GM23338 (cell line): ENCODE measurements at regions not wholly inside any gene's neighbourhood (a gene's known extent, or its start where the extent isn't known, plus 50 kb on each side); places are given as distances from the start of the nearest gene placed in this dataset.

Source experiments
- ATAC-seq: fragments of 200-7000 bp; cut with Tn5 transposase; 3 replicates; pipeline ENCODE4 v1.9.1; 2020
- DNase-seq: peaks from one replicate; pipeline ENCODE4 v3.0.0-alpha.2; 2015; ENCODE audit warnings: low spot score
- H2AFZ ChIP-seq: fragments of 200-600 bp; sonication (generic); 2 replicates; pipeline ENCODE4 v1.8.0; 2016; ENCODE audit warnings: antibody characterized with exemption, mild to moderate bottlenecking, moderate library complexity
- H3F3A ChIP-seq: fragments of 200-600 bp; sonication (generic); replicated peaks from 2 replicates; pipeline ENCODE4 v1.8.0; 2017; ENCODE audit warnings: antibody characterized with exemption, mixed run types, low read depth
- H3K27ac ChIP-seq: fragments of 200-600 bp; sonication (generic); 2 replicates; pipeline ENCODE4 v1.6.1; 2016; ENCODE audit warnings: low read depth
- H3K27me3 ChIP-seq: fragments of 200-600 bp; sonication (generic); 2 replicates; pipeline ENCODE4 v1.8.0; 2016; ENCODE audit warnings: mild to moderate bottlenecking, mixed run types, moderate library complexity; ENCODE audit not compliant: insufficient read depth
- H3K36me3 ChIP-seq: fragments of 200-600 bp; sonication (generic); 2 replicates; pipeline ENCODE4 v1.8.0; 2016; ENCODE audit warnings: mild to moderate bottlenecking; ENCODE audit not compliant: insufficient read depth
- H3K4me1 ChIP-seq: fragments of 200-600 bp; sonication (generic); 2 replicates; pipeline ENCODE4 v1.8.0; 2016; ENCODE audit warnings: mild to moderate bottlenecking, moderate library complexity; ENCODE audit not compliant: insufficient read depth
- H3K4me2 ChIP-seq: fragments of 200-600 bp; sonication (generic); 2 replicates; pipeline ENCODE4 v1.7.1; 2017; ENCODE audit warnings: mixed run types
- H3K4me3 ChIP-seq: fragments of 200-600 bp; sonication (generic); 2 replicates; pipeline ENCODE4 v1.6.1; 2016; ENCODE audit warnings: mixed run types
- H3K79me2 ChIP-seq: fragments of 200-600 bp; sonication (generic); replicated peaks from 2 replicates; pipeline ENCODE4 v1.8.0; 2017; ENCODE audit warnings: mild to moderate bottlenecking; ENCODE audit not compliant: insufficient read depth
- H3K9me2 ChIP-seq: fragments of 200-600 bp; sonication (generic); 2 replicates; pipeline ENCODE4 v1.8.0; 2017; ENCODE audit not compliant: insufficient read depth
- H4K20me1 ChIP-seq: fragments of 200-600 bp; sonication (generic); replicated peaks from 2 replicates; pipeline ENCODE4 v1.8.0; 2017; ENCODE audit warnings: mild to moderate bottlenecking; ENCODE audit not compliant: insufficient read depth
- H3K27ac Mint-ChIP-seq: 2 replicates; pipeline ENCODE4 v1.8.0; 2020; ENCODE audit warnings: inconsistent platforms, mild to moderate bottlenecking, moderate library complexity, mixed read lengths
- H3K27me3 Mint-ChIP-seq: 3 replicates; pipeline ENCODE4 v1.8.0; 2022; ENCODE audit warnings: low read depth, mild to moderate bottlenecking, moderate library complexity, mixed read lengths, inconsistent platforms; ENCODE audit not compliant: insufficient read depth, poor library complexity
- H3K36me3 Mint-ChIP-seq: 3 replicates; pipeline ENCODE4 v1.8.0; 2021; ENCODE audit warnings: low read depth, mild to moderate bottlenecking, inconsistent platforms, moderate library complexity, mixed read lengths
- H3K4me1 Mint-ChIP-seq: 3 replicates; pipeline ENCODE4 v1.8.0; 2020; ENCODE audit warnings: mild to moderate bottlenecking, inconsistent platforms, mixed read lengths
- H3K4me3 Mint-ChIP-seq: 3 replicates; pipeline ENCODE4 v1.8.0; 2021; ENCODE audit warnings: moderate library complexity, mild to moderate bottlenecking, inconsistent platforms, mixed read lengths
- H3K9me3 Mint-ChIP-seq: 3 replicates; pipeline ENCODE4 v1.8.0; 2020; ENCODE audit warnings: moderate library complexity, mild to moderate bottlenecking, inconsistent platforms, mixed read lengths
- CREB1 ChIP-seq: fragments of 250-450 bp; sonication (Bioruptor Pico); IDR thresholded peaks from 2 replicates; pipeline ENCODE4 v1.5.0; 2020; ENCODE audit warnings: low read depth, mild to moderate bottlenecking, moderate library complexity
- CTCF ChIP-seq, 2 experiments: fragments of 200-600 bp in 1 of 2; sonication (generic) in 1 of 2; conservative IDR thresholded peaks; 2 replicates each; pipeline versions ENCODE4 v1.5.1 to v1.6.1; 2016 to 2017; ENCODE audit warnings: antibody characterized with exemption in 2 of 2, low read depth in 2 of 2, mild to moderate bottlenecking in 2 of 2, moderate library complexity in 1 of 2
- EZH2 ChIP-seq: fragments of 200-600 bp; sonication (generic); IDR thresholded peaks from one replicate; pipeline ENCODE4 v1.8.0; 2017; ENCODE audit warnings: antibody characterized with exemption, mild to moderate bottlenecking, low read depth; ENCODE audit not compliant: unreplicated experiment
- EZH2phosphoT487 ChIP-seq: fragments of 200-600 bp; sonication (generic); IDR thresholded peaks from one replicate; pipeline ENCODE4 v1.8.1; 2018; ENCODE audit warnings: antibody characterized with exemption; ENCODE audit not compliant: unreplicated experiment
- JUNB ChIP-seq: IDR thresholded peaks from one replicate; pipeline ENCODE4 v1.6.1; 2016; ENCODE audit warnings: antibody characterized with exemption; ENCODE audit not compliant: unreplicated experiment
- NANOG ChIP-seq: IDR thresholded peaks from 2 replicates; pipeline ENCODE4 v1.6.1; 2016; ENCODE audit warnings: antibody characterized with exemption, borderline replicate concordance
- POLR2AphosphoS5 ChIP-seq: IDR thresholded peaks from 2 replicates; pipeline ENCODE4 v1.6.1; 2016; ENCODE audit warnings: antibody characterized with exemption, low read depth
- STAT1 ChIP-seq: IDR thresholded peaks from one replicate; pipeline ENCODE4 v1.6.1; 2016; ENCODE audit warnings: antibody characterized with exemption; ENCODE audit not compliant: unreplicated experiment
- ZNF114 ChIP-seq: fragments of 250-450 bp; sonication (Bioruptor Pico); IDR thresholded peaks from 2 replicates; pipeline ENCODE4 v1.5.0; 2020; ENCODE audit warnings: mild to moderate bottlenecking, moderate library complexity
- ZNF331 ChIP-seq: fragments of 250-450 bp; sonication (Bioruptor Pico); IDR thresholded peaks from 2 replicates; pipeline ENCODE4 v1.5.0; 2020; ENCODE audit warnings: low read depth, mild to moderate bottlenecking, moderate library complexity
- ZNF462 ChIP-seq: fragments of 250-450 bp; sonication (Bioruptor Pico); IDR thresholded peaks from 2 replicates; pipeline ENCODE4 v1.5.0; 2020; ENCODE audit warnings: mild to moderate bottlenecking, moderate library complexity
- TF ChIP-seq, protein P1 (sequence below): IDR thresholded peaks from one replicate; pipeline ENCODE4 v1.6.1; 2018; ENCODE audit warnings: antibody characterized with exemption; ENCODE audit not compliant: unreplicated experiment
- TF ChIP-seq, protein P2 (sequence below): IDR thresholded peaks from 2 replicates; pipeline ENCODE4 v1.6.1; 2016; ENCODE audit warnings: antibody characterized with exemption

GRCh38 chr5:173518856-173519255 is 97.6 kb downstream of the BOD1 start:
- no peak overlapping the region for H3K4me3 ChIP-seq
- H3K27me3 ChIP-seq = no peaks in the 10 kb centered on the region
- no peaks in the 10 kb centered on the region for H3K9me2 ChIP-seq
- no peaks in the 10 kb centered on the region for H3F3A ChIP-seq
- H3K4me2 ChIP-seq = no peak overlapping the region
- Mint-ChIP-seq H3K27me3 (peaks cover 8% of the 10 kb centered on the region), H3K36me3 (peaks cover 13% of the 10 kb centered on the region; the same call in 2 of the 3 replicates), H3K4me1 (peaks cover 10% of the 10 kb centered on the region), H3K4me3 (no peak overlapping the region), H3K27ac (no peak overlapping the region), H3K9me3 (peaks cover 20% of the 10 kb centered on the region; the same call in 2 of the 3 replicates)
- no peaks in the 10 kb centered on the region for H3K79me2 ChIP-seq
- no peaks in the 10 kb centered on the region for H4K20me1 ChIP-seq
- H3K27ac ChIP-seq = no peak overlapping the region
- DNase-seq (no peak), ATAC-seq (no peak)
- TF ChIP-seq, protein P1, sequence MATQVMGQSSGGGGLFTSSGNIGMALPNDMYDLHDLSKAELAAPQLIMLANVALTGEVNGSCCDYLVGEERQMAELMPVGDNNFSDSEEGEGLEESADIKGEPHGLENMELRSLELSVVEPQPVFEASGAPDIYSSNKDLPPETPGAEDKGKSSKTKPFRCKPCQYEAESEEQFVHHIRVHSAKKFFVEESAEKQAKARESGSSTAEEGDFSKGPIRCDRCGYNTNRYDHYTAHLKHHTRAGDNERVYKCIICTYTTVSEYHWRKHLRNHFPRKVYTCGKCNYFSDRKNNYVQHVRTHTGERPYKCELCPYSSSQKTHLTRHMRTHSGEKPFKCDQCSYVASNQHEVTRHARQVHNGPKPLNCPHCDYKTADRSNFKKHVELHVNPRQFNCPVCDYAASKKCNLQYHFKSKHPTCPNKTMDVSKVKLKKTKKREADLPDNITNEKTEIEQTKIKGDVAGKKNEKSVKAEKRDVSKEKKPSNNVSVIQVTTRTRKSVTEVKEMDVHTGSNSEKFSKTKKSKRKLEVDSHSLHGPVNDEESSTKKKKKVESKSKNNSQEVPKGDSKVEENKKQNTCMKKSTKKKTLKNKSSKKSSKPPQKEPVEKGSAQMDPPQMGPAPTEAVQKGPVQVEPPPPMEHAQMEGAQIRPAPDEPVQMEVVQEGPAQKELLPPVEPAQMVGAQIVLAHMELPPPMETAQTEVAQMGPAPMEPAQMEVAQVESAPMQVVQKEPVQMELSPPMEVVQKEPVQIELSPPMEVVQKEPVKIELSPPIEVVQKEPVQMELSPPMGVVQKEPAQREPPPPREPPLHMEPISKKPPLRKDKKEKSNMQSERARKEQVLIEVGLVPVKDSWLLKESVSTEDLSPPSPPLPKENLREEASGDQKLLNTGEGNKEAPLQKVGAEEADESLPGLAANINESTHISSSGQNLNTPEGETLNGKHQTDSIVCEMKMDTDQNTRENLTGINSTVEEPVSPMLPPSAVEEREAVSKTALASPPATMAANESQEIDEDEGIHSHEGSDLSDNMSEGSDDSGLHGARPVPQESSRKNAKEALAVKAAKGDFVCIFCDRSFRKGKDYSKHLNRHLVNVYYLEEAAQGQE = no peak
- TF ChIP-seq, protein P2, sequence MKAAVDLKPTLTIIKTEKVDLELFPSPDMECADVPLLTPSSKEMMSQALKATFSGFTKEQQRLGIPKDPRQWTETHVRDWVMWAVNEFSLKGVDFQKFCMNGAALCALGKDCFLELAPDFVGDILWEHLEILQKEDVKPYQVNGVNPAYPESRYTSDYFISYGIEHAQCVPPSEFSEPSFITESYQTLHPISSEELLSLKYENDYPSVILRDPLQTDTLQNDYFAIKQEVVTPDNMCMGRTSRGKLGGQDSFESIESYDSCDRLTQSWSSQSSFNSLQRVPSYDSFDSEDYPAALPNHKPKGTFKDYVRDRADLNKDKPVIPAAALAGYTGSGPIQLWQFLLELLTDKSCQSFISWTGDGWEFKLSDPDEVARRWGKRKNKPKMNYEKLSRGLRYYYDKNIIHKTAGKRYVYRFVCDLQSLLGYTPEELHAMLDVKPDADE = no peak
- TF ChIP-seq NANOG = no peak
- TF ChIP-seq STAT1 = no peak
- no peak for TF ChIP-seq EZH2phosphoT487
- TF ChIP-seq JUNB = no peak
- TF ChIP-seq POLR2AphosphoS5 = no peak
- no peak for TF ChIP-seq EZH2
- TF ChIP-seq CTCF (conservative IDR thresholded peaks at IDR 0.05; ENCODE audit: low read depth in 2 of 2) = no peak
- no peak for TF ChIP-seq ZNF462 (CRISPR knock-in tag)
- no peak for TF ChIP-seq ZNF114 (CRISPR knock-in tag)
- no peak for TF ChIP-seq ZNF331
- TF ChIP-seq CREB1 = no peak
- no peak overlapping the region for H2AFZ ChIP-seq
- H3K4me1 ChIP-seq = no peaks in the 10 kb centered on the region
- peaks cover 3% of the 10 kb centered on the region for H3K36me3 ChIP-seq
